H1 (cell line): ENCODE measurements at regions not wholly inside any gene's neighbourhood (a gene's known extent, or its start where the extent isn't known, plus 50 kb on each side); places are given as distances from the start of the nearest gene placed in this dataset.

ENCODE experiments used
- CTCF ChIA-PET: fragments of 300-600 bp; sonication (Branson Sonifier 250); formaldehyde crosslinking; loops from one replicate; lab custom pipeline; 2021; ENCODE audit not compliant: partially characterized antibody; lab: Charles Lee
- POLR2A ChIA-PET: fragments of 300-600 bp; sonication (Branson Sonifier 250); formaldehyde crosslinking; loops from one replicate; lab custom pipeline; 2021; ENCODE audit warnings: inconsistent platforms; ENCODE audit not compliant: partially characterized antibody; lab: Charles Lee
- DNase-seq, 2 experiments: peaks; one replicate each; pipeline versions ENCODE4 v3.0.0 to v3.0.0-alpha.2; 2010 to 2022; ENCODE audit warnings: low spot score in 2 of 2, low read depth in 1 of 2, mixed read lengths in 1 of 2
- FAIRE-seq: peaks from 2 replicates; lab custom pipeline; 2011; peaks lifted over from hg19 to GRCh38; lab: Jason Lieb, UNC
- H2AFZ ChIP-seq: 2 replicates; pipeline ENCODE4 v1.8.1; 2012; ENCODE audit warnings: low read length, inconsistent platforms
- H2AK5ac ChIP-seq: 2 replicates; pipeline ENCODE4 v1.6.1; 2013; ENCODE audit warnings: low read depth, low read length
- H2BK120ac ChIP-seq: replicated peaks from 2 replicates; pipeline ENCODE3; 2013; ENCODE audit warnings: low read depth, low read length, inconsistent platforms
- H2BK12ac ChIP-seq: 2 replicates; pipeline ENCODE4 v1.6.1; 2013; ENCODE audit warnings: low read depth, low read length
- H2BK15ac ChIP-seq: 2 replicates; pipeline ENCODE4 v1.6.1; 2013; ENCODE audit warnings: low read length
- H2BK20ac ChIP-seq: 2 replicates; pipeline ENCODE4 v1.6.1; 2013; ENCODE audit warnings: low read length
- H2BK5ac ChIP-seq: 2 replicates; pipeline ENCODE4 v1.6.1; 2013; ENCODE audit warnings: low read depth, low read length
- H3K14ac ChIP-seq: 2 replicates; pipeline ENCODE4 v1.6.1; 2013; ENCODE audit warnings: inconsistent platforms; ENCODE audit not compliant: insufficient read length
- H3K18ac ChIP-seq: 2 replicates; pipeline ENCODE4 v1.6.1; 2013; ENCODE audit warnings: low read length; ENCODE audit errors: extremely low read depth
- H3K23ac ChIP-seq: 2 replicates; pipeline ENCODE4 v1.6.1; 2013; ENCODE audit warnings: inconsistent platforms; ENCODE audit not compliant: insufficient read length
- H3K23me2 ChIP-seq: 2 replicates; pipeline ENCODE4 v1.6.1; 2013; ENCODE audit warnings: low read depth, low read length
- H3K27ac ChIP-seq: 2 replicates; pipeline ENCODE4 v1.6.1; 2011; ENCODE audit warnings: low read depth, low read length, inconsistent platforms
- H3K27me3 ChIP-seq, 4 experiments: replicated peaks in 1 of 4; 1 replicate in 1 of 4; 2 replicates in 3 of 4; pipeline versions ENCODE4 v1.6.1 to v1.8.1; 2011 to 2013; ENCODE audit warnings: low read length in 3 of 4, mild to moderate bottlenecking in 3 of 4, inconsistent platforms in 2 of 4, mixed read lengths in 2 of 4, moderate library complexity in 1 of 4; ENCODE audit not compliant: control insufficient read depth in 3 of 4, insufficient read depth in 3 of 4; ENCODE audit errors: extremely low read depth in 1 of 4
- H3K36me3 ChIP-seq, 4 experiments: 2 replicates each; pipeline versions ENCODE4 v1.6.1 to v1.8.1; 2011 to 2013; ENCODE audit warnings: mild to moderate bottlenecking in 4 of 4, low read length in 3 of 4, moderate library complexity in 2 of 4, control low read depth in 1 of 4, inconsistent platforms in 1 of 4; ENCODE audit not compliant: insufficient read depth in 4 of 4, control insufficient read depth in 2 of 4
- H3K4ac ChIP-seq: replicated peaks from 2 replicates; pipeline ENCODE3; 2013; ENCODE audit warnings: low read length, low read depth, mixed read lengths, inconsistent platforms; ENCODE audit not compliant: insufficient read length
- H3K4me1 ChIP-seq, 4 experiments: replicated peaks in 1 of 4; 1 replicate in 1 of 4; 2 replicates in 3 of 4; pipeline versions ENCODE4 v1.6.1 to v1.8.1; 2011 to 2013; ENCODE audit warnings: low read length in 3 of 4, inconsistent platforms in 2 of 4, mixed read lengths in 1 of 4; ENCODE audit not compliant: insufficient read depth in 4 of 4, control insufficient read depth in 3 of 4
- H3K4me2 ChIP-seq, 2 experiments: 2 replicates each; pipeline versions ENCODE4 v1.6.1 to v1.8.1; 2011 to 2013; ENCODE audit warnings: low read depth in 2 of 2, low read length in 2 of 2, control low read depth in 1 of 2, inconsistent platforms in 1 of 2, mild to moderate bottlenecking in 1 of 2; ENCODE audit not compliant: insufficient read depth in 1 of 2
- H3K4me3 ChIP-seq, 4 experiments: fragments of 200-600, 300-600 bp in 1 of 4; sonication (generic), shearing (Covaris generic), sonication (Bioruptor Twin) in 1 of 4; 2 replicates each; pipeline versions ENCODE4 v1.5.1 to v1.8.1; 2011 to 2016; ENCODE audit warnings: low read length in 4 of 4, low read depth in 3 of 4, control low read depth in 2 of 4, inconsistent platforms in 2 of 4, mild to moderate bottlenecking in 2 of 4, mixed read lengths in 1 of 4, moderate library complexity in 1 of 4; ENCODE audit not compliant: insufficient read depth in 2 of 4; ENCODE audit errors: extremely low read depth in 1 of 4
- H3K56ac ChIP-seq: replicated peaks from 2 replicates; pipeline ENCODE3; 2013; ENCODE audit warnings: low read depth, mild to moderate bottlenecking, mixed read lengths, low read length, inconsistent platforms; ENCODE audit not compliant: insufficient read length
- H3K79me1 ChIP-seq: 2 replicates; pipeline ENCODE4 v1.6.1; 2013; ENCODE audit warnings: low read depth, low read length, control low read depth
- H3K79me2 ChIP-seq, 2 experiments: 2 replicates each; pipeline versions ENCODE4 v1.6.1 to v1.8.1; 2012 to 2013; ENCODE audit warnings: low read length in 2 of 2, mild to moderate bottlenecking in 2 of 2, inconsistent platforms in 1 of 2; ENCODE audit not compliant: insufficient read depth in 2 of 2, control insufficient read depth in 1 of 2
- H3K9ac ChIP-seq, 4 experiments: replicated peaks in 1 of 4; 1 replicate in 1 of 4; 2 replicates in 3 of 4; pipeline versions ENCODE4 v1.6.1 to v1.8.1; 2011 to 2013; ENCODE audit warnings: low read depth in 3 of 4, low read length in 3 of 4, control low read depth in 2 of 4, mild to moderate bottlenecking in 2 of 4, moderate library complexity in 2 of 4, inconsistent platforms in 1 of 4; ENCODE audit errors: extremely low read depth in 1 of 4
- H3K9me3 ChIP-seq, 2 experiments: 2 replicates each; pipeline versions ENCODE4 v1.6.1 to v1.8.1; 2012 to 2013; ENCODE audit warnings: mild to moderate bottlenecking in 2 of 2, moderate library complexity in 2 of 2, control low read depth in 1 of 2, inconsistent platforms in 1 of 2, low read depth in 1 of 2, low read length in 1 of 2, mixed read lengths in 1 of 2; ENCODE audit not compliant: insufficient read depth in 2 of 2
- H4K20me1 ChIP-seq, 2 experiments: replicated peaks in 1 of 2; 2 replicates each; pipeline versions ENCODE3 to v1.8.1; 2011 to 2013; ENCODE audit warnings: inconsistent platforms in 2 of 2, low read length in 2 of 2, mild to moderate bottlenecking in 1 of 2; ENCODE audit not compliant: insufficient read depth in 2 of 2, control insufficient read depth in 1 of 2
- H4K5ac ChIP-seq: 2 replicates; pipeline ENCODE4 v1.6.1; 2013; ENCODE audit warnings: low read length, low read depth, mixed read lengths, inconsistent platforms; ENCODE audit not compliant: insufficient read length
- H4K8ac ChIP-seq: 2 replicates; pipeline ENCODE4 v1.8.0; 2013; ENCODE audit warnings: mild to moderate bottlenecking, moderate library complexity, low read length, inconsistent platforms; ENCODE audit not compliant: insufficient read depth; ENCODE audit errors: extremely low read depth
- H4K91ac ChIP-seq: replicated peaks from 2 replicates; pipeline ENCODE3; 2013; ENCODE audit warnings: low read length, mixed read lengths, inconsistent platforms; ENCODE audit not compliant: insufficient read length
- FOSL1 ChIP-seq: IDR thresholded peaks from 2 replicates; pipeline ENCODE4 v1.6.1; 2011; ENCODE audit warnings: mild to moderate bottlenecking, low read depth, low read length, moderate library complexity; ENCODE audit not compliant: insufficient read depth
- HDAC2 ChIP-seq, 2 experiments: fragments of 300-600 bp in 1 of 2; sonication (generic) in 1 of 2; IDR thresholded peaks; 2 replicates each; pipeline ENCODE4 v1.6.1; 2011 to 2012; ENCODE audit warnings: low read depth in 2 of 2, low read length in 2 of 2, mild to moderate bottlenecking in 2 of 2, moderate library complexity in 2 of 2, borderline replicate concordance in 1 of 2, inconsistent platforms in 1 of 2
- WGBS, 2 experiments: shearing (Covaris generic) in 1 of 2; methylation state at CpG; one replicate each; pipeline versions ENCODE4 v1.1.6 to v1.1.7; 2013 to 2015; ENCODE audit warnings: low lambda C conversion rate in 2 of 2, mixed read lengths in 2 of 2, inconsistent platforms in 1 of 2, low coverage in 1 of 2, missing lambda C conversion rate in 1 of 2; ENCODE audit not compliant: insufficient replicate concordance in 2 of 2, insufficient coverage in 1 of 2, insufficient read length in 1 of 2; ENCODE audit errors: extremely low coverage in 1 of 2, missing lambda C conversion rate in 1 of 2; 5-methylcytosine and 5-hydroxymethylcytosine counted together
- TF ChIP-seq, protein P1 (sequence below), 3 experiments: IDR thresholded peaks; 1 replicate in 2 of 3; 2 replicates in 1 of 3; pipeline versions ENCODE4 v1.5.1 to v1.6.1; 2011; ENCODE audit warnings: low read length in 3 of 3, mild to moderate bottlenecking in 3 of 3, inconsistent platforms in 2 of 3, low read depth in 1 of 3, moderate library complexity in 1 of 3; ENCODE audit not compliant: insufficient read depth in 1 of 3; ENCODE audit errors: control extremely low read depth in 1 of 3

DNA sequence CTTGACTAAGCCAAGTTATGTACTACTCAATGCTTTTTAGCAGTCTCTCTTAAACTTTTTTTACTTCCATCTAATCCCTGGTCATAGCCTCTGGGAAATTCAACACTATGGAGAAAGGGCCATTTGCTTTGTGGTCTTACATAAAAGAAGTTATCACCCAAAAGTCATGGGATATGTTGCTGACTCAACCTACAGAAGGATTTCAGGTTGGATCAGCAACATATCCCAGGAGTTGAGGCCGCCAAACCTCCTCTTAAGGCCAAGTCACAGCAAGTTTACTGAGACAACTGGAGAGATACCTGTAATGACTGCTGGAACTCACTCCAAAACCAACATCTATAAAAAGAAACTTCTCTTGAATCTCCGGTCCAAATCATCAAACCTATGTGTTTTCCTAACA is 141.1 kb downstream of the IRS1 start:
- CTCF ChIA-PET: no interaction called here
- H2AFZ ChIP-seq: no peak overlapping the region
- no peak overlapping the region for H2BK15ac ChIP-seq

More for the DNA sequence above, 141.1 kb downstream of the IRS1 start:
- no peak overlapping the region for H4K5ac ChIP-seq
- H3K9me3 ChIP-seq: no peaks in the 10 kb centered on the region
- no peak overlapping the region for H2BK20ac ChIP-seq
- no peaks in the 10 kb centered on the region for H3K36me3 ChIP-seq
- DNase-seq: no peak
- no peak overlapping the region for H3K4ac ChIP-seq
- no peak overlapping the region for H2BK5ac ChIP-seq
- FAIRE-seq: no peak
- 86% methylated on average over 2 of the region's 2 CpGs; no CpG with 5 or more reads in 1 of the 2 experiments for WGBS, 2 experiments
- no peak overlapping the region for H4K8ac ChIP-seq
- no peaks in the 10 kb centered on the region for H3K79me1 ChIP-seq
- no peaks in the 10 kb centered on the region for H3K4me1 ChIP-seq
- H3K14ac ChIP-seq: no peak overlapping the region
- no peak overlapping the region for H2BK12ac ChIP-seq
- no peak overlapping the region for H3K23ac ChIP-seq
- POLR2A ChIA-PET: no interaction called here
- H3K4me2 ChIP-seq: no peak overlapping the region
- H2BK120ac ChIP-seq: no peak overlapping the region
- H3K27me3 ChIP-seq: no peaks in the 10 kb centered on the region
- no peak overlapping the region for H4K91ac ChIP-seq
- TF ChIP-seq, protein P1, sequence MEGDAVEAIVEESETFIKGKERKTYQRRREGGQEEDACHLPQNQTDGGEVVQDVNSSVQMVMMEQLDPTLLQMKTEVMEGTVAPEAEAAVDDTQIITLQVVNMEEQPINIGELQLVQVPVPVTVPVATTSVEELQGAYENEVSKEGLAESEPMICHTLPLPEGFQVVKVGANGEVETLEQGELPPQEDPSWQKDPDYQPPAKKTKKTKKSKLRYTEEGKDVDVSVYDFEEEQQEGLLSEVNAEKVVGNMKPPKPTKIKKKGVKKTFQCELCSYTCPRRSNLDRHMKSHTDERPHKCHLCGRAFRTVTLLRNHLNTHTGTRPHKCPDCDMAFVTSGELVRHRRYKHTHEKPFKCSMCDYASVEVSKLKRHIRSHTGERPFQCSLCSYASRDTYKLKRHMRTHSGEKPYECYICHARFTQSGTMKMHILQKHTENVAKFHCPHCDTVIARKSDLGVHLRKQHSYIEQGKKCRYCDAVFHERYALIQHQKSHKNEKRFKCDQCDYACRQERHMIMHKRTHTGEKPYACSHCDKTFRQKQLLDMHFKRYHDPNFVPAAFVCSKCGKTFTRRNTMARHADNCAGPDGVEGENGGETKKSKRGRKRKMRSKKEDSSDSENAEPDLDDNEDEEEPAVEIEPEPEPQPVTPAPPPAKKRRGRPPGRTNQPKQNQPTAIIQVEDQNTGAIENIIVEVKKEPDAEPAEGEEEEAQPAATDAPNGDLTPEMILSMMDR (IDR thresholded peaks at IDR 0.05; ENCODE audit: control extremely low read depth in 1 of 3, insufficient read depth in 1 of 3, low read depth in 1 of 3, low read length in 3 of 3): no peak
- TF ChIP-seq FOSL1 (no peak), HDAC2 (IDR thresholded peaks at IDR 0.05; ENCODE audit: borderline replicate concordance in 1 of 2, low read depth in 2 of 2, low read length in 2 of 2) (no peak)
- H4K20me1 ChIP-seq: no peaks in the 10 kb centered on the region
- no peak overlapping the region for H3K4me3 ChIP-seq
- no peak overlapping the region for H3K27ac ChIP-seq
- H2AK5ac ChIP-seq: no peak overlapping the region
- H3K79me2 ChIP-seq: no peaks in the 10 kb centered on the region
- no peaks in the 10 kb centered on the region; the same call in 1 of the 2 replicates for H3K23me2 ChIP-seq
- H3K9ac ChIP-seq: no peak overlapping the region
- no peak overlapping the region for H3K56ac ChIP-seq
- H3K18ac ChIP-seq: no peak overlapping the region
